ENCODE measurements at regions not wholly inside any gene's neighbourhood (a gene's known extent, or its start where the extent isn't known, plus 50 kb on each side); places are given as distances from the start of the nearest gene placed in this dataset.

GRCh38 chr3:82240322-82240721 is 478.9 kb upstream of the GBE1 start:
- WGBS, 2 donors: 78 to 79% methylated on average over 4 of the region's 4 CpGs
- FAIRE-seq: no peak

GRCh38 chr3:82236257-82236656 is 474.8 kb upstream of the GBE1 start:
- no peaks in the 10 kb centered on the region for H3K9me3 ChIP-seq
- intact Hi-C loops (cut with DNase I): no loop called here
- FAIRE-seq (no peak), ATAC-seq (no peak), DNase-seq (no peak)
- no peak for TF ChIP-seq CTCF (IDR thresholded peaks at IDR 0.05)
- no peak overlapping the region for H3K27ac ChIP-seq
- H3K4me1 ChIP-seq: no peaks in the 10 kb centered on the region
- no peaks in the 10 kb centered on the region for H3K36me3 ChIP-seq
- no peaks in the 10 kb centered on the region for H3K27me3 ChIP-seq
- H3K4me3 ChIP-seq: no peak overlapping the region
- WGBS, 2 donors: 68 to 73% methylated on average over 3 of the region's 3 CpGs

More at GRCh38 chr3:82240322-82240721, 478.9 kb upstream of the GBE1 start:
- H3K27me3 ChIP-seq: no peaks in the 10 kb centered on the region
- H3K4me3 ChIP-seq: no peak overlapping the region
- H3K36me3 ChIP-seq: no peaks in the 10 kb centered on the region
- no peak overlapping the region for H3K27ac ChIP-seq
- no peak for TF ChIP-seq CTCF (IDR thresholded peaks at IDR 0.05)
- DNase-seq (no peak), ATAC-seq (no peak)
- no peaks in the 10 kb centered on the region for H3K9me3 ChIP-seq
- no peaks in the 10 kb centered on the region for H3K4me1 ChIP-seq
- intact Hi-C loops (cut with DNase I): no loop called here

- WGBS, 2 donors: 45 to 64% methylated on average over 4 of the region's 4 CpGs
Observed at GRCh38 chr3:82229397-82229796, 468.0 kb upstream of the GBE1 start.

GRCh38 chr3:82224661-82225060 is 463.2 kb upstream of the GBE1 start:
- no peak for ATAC-seq
- Histone ChIP-seq H3K27me3 (no peaks in the 10 kb centered on the region), H3K4me1 (peaks cover 0 to 8% (median 6%) of the 10 kb centered on the region in 3 donors), H3K36me3 (no peaks in the 10 kb centered on the region), H3K27ac (no peak overlapping the region), H3K9me3 (no peaks in the 10 kb centered on the region), H3K4me3 (no peak overlapping the region)
- 90 to 94% methylated on average over 4 of the region's 4 CpGs for WGBS, 2 donors
- intact Hi-C loops (cut with DNase I): no loop called here
- no peak for FAIRE-seq
- peak in 1 of 6 donors; percentile 9 for DNase-seq
- TF ChIP-seq CTCF (IDR thresholded peaks at IDR 0.05): no peak

More at GRCh38 chr3:82229397-82229796, 468.0 kb upstream of the GBE1 start:
- DNase-seq (no peak), FAIRE-seq (no peak), ATAC-seq (no peak)
- no peaks in the 10 kb centered on the region for H3K9me3 ChIP-seq
- H3K4me3 ChIP-seq: no peak overlapping the region
- no peaks in the 10 kb centered on the region for H3K27me3 ChIP-seq
- H3K36me3 ChIP-seq: no peaks in the 10 kb centered on the region
- no peak overlapping the region for H3K27ac ChIP-seq
- intact Hi-C loops (cut with DNase I): no loop called here
- TF ChIP-seq CTCF (IDR thresholded peaks at IDR 0.05): no peak
- no peaks in the 10 kb centered on the region for H3K4me1 ChIP-seq

GRCh38 chr3:82222401-82222800 is 461.0 kb upstream of the GBE1 start:
- DNase-seq: no peak
- H3K4me3 ChIP-seq: no peak overlapping the region
- peaks cover 0 to 8% (median 6%) of the 10 kb centered on the region in 3 donors for H3K4me1 ChIP-seq
- intact Hi-C loops (cut with DNase I): no loop called here
- no peak for FAIRE-seq
- 22 to 24% methylated on average over 1 of the region's 1 CpG for WGBS, 2 donors
- H3K27me3 ChIP-seq: no peaks in the 10 kb centered on the region
- TF ChIP-seq CTCF (IDR thresholded peaks at IDR 0.05): no peak
- H3K36me3 ChIP-seq: no peaks in the 10 kb centered on the region
- H3K27ac ChIP-seq: no peak overlapping the region
- ATAC-seq: peak in 3 of 4 donors; percentile 27 to 76 (median 71)
- no peaks in the 10 kb centered on the region for H3K9me3 ChIP-seq

Measured in pancreas (tissue), 10 donors.